Endodermal cell (in vitro differentiated cells): ENCODE measurements at regions not wholly inside any gene's neighbourhood (a gene's known extent, or its start where the extent isn't known, plus 50 kb on each side); places are given as distances from the start of the nearest gene placed in this dataset.

ENCODE experiments used
- DNase-seq: peaks from one replicate; pipeline ENCODE4 v3.0.0-alpha.2; 2017
- H3K27ac ChIP-seq: 2 replicates; pipeline ENCODE4 v1.5.1; 2013; ENCODE audit warnings: mild to moderate bottlenecking, low read depth, low read length, moderate library complexity
- H3K27me3 ChIP-seq: 2 replicates; pipeline ENCODE4 v1.6.1; 2013; ENCODE audit warnings: mild to moderate bottlenecking, low read length, moderate library complexity; ENCODE audit not compliant: insufficient read depth, control insufficient read depth, poor library complexity, severe bottlenecking
- H3K36me3 ChIP-seq: 2 replicates; pipeline ENCODE4 v1.7.0; 2013; ENCODE audit warnings: mild to moderate bottlenecking, low read length, moderate library complexity; ENCODE audit not compliant: control insufficient read depth, insufficient read depth
- H3K4me1 ChIP-seq: one replicate; pipeline ENCODE4 v1.7.0; 2013; ENCODE audit warnings: low read length; ENCODE audit not compliant: control insufficient read depth, insufficient read depth
- H3K4me3 ChIP-seq: 2 replicates; pipeline ENCODE4 v1.5.1; 2013; ENCODE audit warnings: mild to moderate bottlenecking, low read length, moderate library complexity
- H3K9ac ChIP-seq: 2 replicates; pipeline ENCODE4 v1.6.1; 2013; ENCODE audit warnings: mild to moderate bottlenecking, low read length, moderate library complexity; ENCODE audit not compliant: poor library complexity, severe bottlenecking; ENCODE audit errors: extremely low read depth
- H3K9me3 ChIP-seq: 2 replicates; pipeline ENCODE4 v1.6.1; 2013; ENCODE audit warnings: mild to moderate bottlenecking, low read length, moderate library complexity; ENCODE audit not compliant: control insufficient read depth
- H3K27ac Mint-ChIP-seq: 2 replicates; pipeline ENCODE4 v1.8.0; 2020; ENCODE audit warnings: mixed read lengths
- H3K27me3 Mint-ChIP-seq: 2 replicates; pipeline ENCODE4 v1.8.0; 2021; ENCODE audit warnings: mild to moderate bottlenecking, mixed read lengths; ENCODE audit not compliant: insufficient read depth
- H3K36me3 Mint-ChIP-seq: 2 replicates; pipeline ENCODE4 v1.8.0; 2020; ENCODE audit warnings: low read depth, mixed read lengths
- H3K4me1 Mint-ChIP-seq: 2 replicates; pipeline ENCODE4 v1.8.0; 2020; ENCODE audit warnings: mixed read lengths
- H3K4me3 Mint-ChIP-seq: 2 replicates; pipeline ENCODE4 v1.8.0; 2020; ENCODE audit warnings: mild to moderate bottlenecking, moderate library complexity, mixed read lengths
- H3K9me3 Mint-ChIP-seq: 2 replicates; pipeline ENCODE4 v1.8.0; 2020; ENCODE audit warnings: mild to moderate bottlenecking, mixed read lengths
- CTCF ChIP-seq: fragments of 200-600 bp; sonication (generic); conservative IDR thresholded peaks from 2 replicates; pipeline ENCODE4 v1.5.0; 2021; ENCODE audit warnings: antibody characterized with exemption, mild to moderate bottlenecking
- WGBS, 2 experiments: methylation state at CpG; one replicate each; pipeline versions ENCODE4 v1.1.5 to v1.1.7; 2013; ENCODE audit warnings: missing lambda C conversion rate in 2 of 2, mixed read lengths in 1 of 2; ENCODE audit not compliant: insufficient coverage in 1 of 2, insufficient read length in 1 of 2; 5-methylcytosine and 5-hydroxymethylcytosine counted together

- no peak overlapping the region for H3K4me3 Mint-ChIP-seq
- DNase-seq, result no peak
- no peak overlapping the region for H3K27ac ChIP-seq
- H3K36me3 ChIP-seq, result no peaks in the 10 kb centered on the region
- no peaks in the 10 kb centered on the region for H3K4me1 Mint-ChIP-seq
- no peaks in the 10 kb centered on the region for H3K9me3 ChIP-seq
- no peak for TF ChIP-seq CTCF
- no peak overlapping the region for H3K27ac Mint-ChIP-seq
- H3K27me3 ChIP-seq, result no peaks in the 10 kb centered on the region
- no peaks in the 10 kb centered on the region for H3K36me3 Mint-ChIP-seq
- no peaks in the 10 kb centered on the region for H3K27me3 Mint-ChIP-seq
- H3K4me3 ChIP-seq, result no peak overlapping the region
- WGBS, 2 experiments, result 85 to 100% methylated on average over 1 to 3 of the region's 3 CpGs
- no peaks in the 10 kb centered on the region for H3K4me1 ChIP-seq
- H3K9ac ChIP-seq, result no peak overlapping the region
- peaks cover 40% of the 10 kb centered on the region for H3K9me3 Mint-ChIP-seq
Observed at GRCh38 chrX:10811111-10811510, 190.7 kb upstream of the MID1 start.

- 97% methylated on average over 2 of the region's 2 CpGs; no CpG with 5 or more reads in 1 of the 2 experiments for WGBS, 2 experiments
- no peak overlapping the region for H3K27ac Mint-ChIP-seq
Observed at GRCh38 chrX:10813761-10814160, 193.4 kb upstream of the MID1 start.

GRCh38 chrX:10818651-10819050 lies 198.3 kb upstream of the MID1 start:
- DNase-seq, result no peak
- Histone ChIP-seq H3K4me3 (no peak overlapping the region), H3K27ac (no peak overlapping the region), H3K9me3 (no peaks in the 10 kb centered on the region), H3K9ac (no peak overlapping the region), H3K27me3 (no peaks in the 10 kb centered on the region), H3K4me1 (no peaks in the 10 kb centered on the region), H3K36me3 (no peaks in the 10 kb centered on the region)
- Mint-ChIP-seq H3K9me3 (peaks cover 26% of the 10 kb centered on the region), H3K4me1 (no peaks in the 10 kb centered on the region), H3K27ac (no peak overlapping the region), H3K4me3 (no peak overlapping the region), H3K27me3 (no peaks in the 10 kb centered on the region), H3K36me3 (no peaks in the 10 kb centered on the region)
- no peak for TF ChIP-seq CTCF

More at GRCh38 chrX:10813761-10814160, 193.4 kb upstream of the MID1 start:
- Histone ChIP-seq H3K36me3 (no peaks in the 10 kb centered on the region), H3K27me3 (no peaks in the 10 kb centered on the region), H3K4me3 (no peak overlapping the region), H3K9ac (no peak overlapping the region), H3K27ac (no peak overlapping the region), H3K9me3 (no peaks in the 10 kb centered on the region), H3K4me1 (no peaks in the 10 kb centered on the region)
- no peak for DNase-seq
- Mint-ChIP-seq H3K36me3 (no peaks in the 10 kb centered on the region), H3K9me3 (peaks cover 30% of the 10 kb centered on the region), H3K27me3 (no peaks in the 10 kb centered on the region), H3K4me1 (no peaks in the 10 kb centered on the region), H3K4me3 (no peak overlapping the region)
- no peak for TF ChIP-seq CTCF
